Right lung (tissue), 2 donors: ENCODE measurements at regions not wholly inside any gene's neighbourhood (a gene's known extent, or its start where the extent isn't known, plus 50 kb on each side); places are given as distances from the start of the nearest gene placed in this dataset.
"Not testable (repeated sequence)": the region's sequence is repeated elsewhere in the genome, so short reads cannot be mapped to it uniquely, and the experiment has no call there.

Experiments used
- DNase-seq, 2 donors: peaks; one replicate each; pipeline ENCODE4 v3.0.0-alpha.2; 2013

DNA sequence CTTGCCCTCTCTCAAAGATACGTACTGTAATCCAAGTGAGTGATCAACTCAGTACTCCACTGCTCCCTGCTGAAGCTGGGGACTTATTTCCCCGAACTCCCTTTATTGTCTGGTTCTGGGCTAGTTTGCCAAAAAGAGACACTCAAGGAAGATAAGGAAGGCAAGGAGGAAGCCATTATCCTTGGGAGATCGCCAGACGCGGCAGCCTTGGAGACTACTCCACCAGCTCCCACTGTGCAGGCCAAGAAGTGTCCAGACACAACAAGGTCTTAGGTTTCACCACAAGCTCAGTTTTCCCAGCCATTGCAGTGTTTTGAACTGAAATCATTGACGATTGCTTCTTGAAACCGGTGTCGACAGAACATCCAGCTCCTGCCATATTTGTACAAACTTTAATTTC is 439.6 kb upstream of the UBE2E3 start:
- DNase-seq: no peak

DNA sequence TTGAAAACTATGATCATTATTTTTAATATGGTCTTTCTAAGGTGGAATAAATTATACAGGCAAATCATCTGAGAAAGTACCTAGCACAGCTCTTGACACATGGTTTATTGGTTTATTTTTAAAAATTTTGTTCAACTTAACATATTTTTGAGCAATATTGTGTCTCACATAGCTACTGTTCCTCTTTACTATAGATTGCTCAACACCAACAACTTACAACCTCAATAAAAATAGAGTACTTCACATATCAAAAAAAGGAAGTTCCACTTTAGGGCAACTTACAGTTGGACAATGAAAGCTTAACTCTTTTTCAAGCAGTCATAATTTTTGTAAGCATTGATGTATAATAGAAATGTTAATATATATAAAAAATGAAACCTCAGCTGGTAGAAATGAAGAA is 440.9 kb upstream of the UBE2E3 start:
- DNase-seq: no peak

DNA sequence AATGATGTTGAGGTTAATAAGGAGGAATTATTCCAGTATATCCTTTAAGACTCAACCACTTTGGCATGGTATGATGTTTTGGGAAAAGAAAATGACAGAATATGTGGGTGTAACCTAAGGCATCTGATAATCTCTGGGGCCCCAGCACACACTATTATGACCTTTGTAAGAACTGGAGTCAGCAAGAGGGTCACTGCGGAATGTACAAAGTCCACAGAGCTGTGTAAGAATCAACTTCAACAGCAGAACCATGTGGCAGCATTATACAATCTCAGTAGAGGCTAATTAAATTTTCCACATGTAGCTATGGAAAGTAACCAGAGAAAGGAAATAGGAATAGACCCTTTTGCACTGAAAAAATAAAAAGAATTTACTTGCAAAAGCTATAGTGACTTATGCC is 445.1 kb upstream of the UBE2E3 start:
- no peak for DNase-seq

DNA sequence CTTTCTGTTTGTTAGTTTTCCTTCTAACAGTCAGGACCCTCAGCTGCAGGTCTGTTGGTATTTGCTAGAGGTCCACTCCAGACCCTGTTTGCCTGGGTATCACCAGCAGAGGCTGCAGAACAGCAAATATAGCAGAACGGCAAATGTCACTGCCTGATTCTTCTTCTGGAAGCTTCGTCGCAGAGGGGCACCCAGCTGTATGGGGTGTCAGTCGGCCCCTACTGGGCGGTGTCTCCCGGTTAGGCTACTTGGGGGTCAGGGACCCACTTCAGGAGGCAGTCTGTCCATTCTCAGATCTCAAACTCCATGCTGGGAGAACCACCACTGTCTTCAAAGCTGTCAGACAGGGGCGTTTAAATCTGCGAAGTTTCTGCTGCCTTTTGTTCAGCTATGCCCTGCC is 448.6 kb upstream of the UBE2E3 start:
- DNase-seq: not testable (repeated sequence)

DNA sequence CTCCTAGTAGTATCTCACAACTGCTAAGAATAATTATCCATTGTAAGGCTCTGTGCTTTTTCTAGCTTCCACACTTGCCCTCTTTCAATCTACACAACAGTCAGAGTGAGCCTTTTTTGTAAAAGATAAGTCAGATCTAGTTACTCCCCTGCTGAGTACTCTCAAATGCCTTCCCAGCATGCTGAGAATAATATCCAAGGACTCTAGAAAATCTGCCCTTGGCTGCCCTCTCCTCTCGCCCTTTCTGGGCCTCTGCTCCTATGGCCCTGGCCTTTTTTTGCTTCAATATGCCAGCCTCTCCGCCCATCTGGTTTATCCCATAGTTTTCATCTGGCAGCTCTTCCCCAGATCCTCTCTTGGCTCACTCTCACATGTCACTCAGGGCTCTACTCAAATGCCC is 455.9 kb upstream of the UBE2E3 start:
- no peak for DNase-seq

DNA sequence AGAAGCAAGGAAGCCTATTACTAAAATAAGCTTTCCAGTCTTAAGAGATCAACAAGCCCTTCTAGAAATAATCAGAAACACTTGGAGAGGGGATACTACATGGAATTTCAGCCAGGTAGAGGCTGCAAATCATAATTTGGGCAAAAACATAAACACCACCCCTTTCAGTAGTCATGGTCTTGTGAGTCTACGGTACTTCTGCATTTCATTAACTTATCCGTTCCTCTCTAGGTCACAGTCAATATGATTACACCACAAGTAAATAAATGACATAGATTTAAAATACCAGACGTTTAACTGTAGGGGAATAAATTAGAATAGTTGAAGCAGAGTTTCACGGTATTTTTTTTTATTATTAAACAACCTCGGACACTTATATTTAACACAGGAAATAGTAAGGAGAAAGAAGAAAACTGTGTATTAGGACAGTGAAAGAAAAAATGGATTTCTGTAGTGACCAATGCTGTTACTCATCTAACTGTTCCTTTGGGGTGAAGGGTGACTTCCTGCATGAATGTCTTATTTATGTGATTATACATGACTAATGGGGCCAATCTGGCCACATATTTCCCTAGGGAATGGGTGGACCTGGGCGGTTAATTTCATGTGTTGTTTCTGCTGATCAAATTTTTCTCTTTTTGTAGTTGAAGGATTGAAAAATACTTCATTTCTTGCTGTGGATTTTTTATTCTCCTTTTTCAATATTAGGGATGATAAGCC is 456.6 kb upstream of the UBE2E3 start:
- DNase-seq: no peak

DNA sequence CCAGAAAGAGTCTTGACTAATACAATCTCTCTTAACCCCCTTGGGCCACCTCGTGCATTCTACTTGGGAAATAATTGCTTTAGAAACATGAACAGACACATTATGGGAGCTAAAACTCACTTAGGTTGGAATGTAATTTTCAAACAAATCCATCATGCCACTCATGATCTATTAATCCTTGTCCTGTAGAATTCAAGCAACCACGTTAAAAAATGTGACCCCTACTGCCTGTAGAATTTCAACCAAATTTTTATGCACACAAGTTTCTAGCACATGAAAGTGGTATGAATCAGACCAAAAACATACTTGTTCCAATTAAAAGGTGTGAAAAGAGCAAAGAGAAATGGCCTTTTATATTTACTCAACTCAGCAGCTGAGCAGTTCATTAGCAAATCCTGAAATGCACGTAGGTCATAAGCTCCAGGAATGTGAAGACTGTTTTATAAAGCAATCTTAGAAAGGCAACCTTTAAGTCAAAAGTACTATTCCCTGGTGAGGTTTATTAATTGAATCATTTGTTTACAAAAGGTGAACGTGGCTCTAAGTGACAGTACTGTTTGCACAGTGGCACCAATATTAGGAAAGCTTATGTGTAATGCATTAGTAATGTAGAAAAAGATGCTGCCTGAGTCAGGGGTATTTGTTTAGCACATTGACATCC is 459.4 kb upstream of the UBE2E3 start:
- no peak for DNase-seq

DNA sequence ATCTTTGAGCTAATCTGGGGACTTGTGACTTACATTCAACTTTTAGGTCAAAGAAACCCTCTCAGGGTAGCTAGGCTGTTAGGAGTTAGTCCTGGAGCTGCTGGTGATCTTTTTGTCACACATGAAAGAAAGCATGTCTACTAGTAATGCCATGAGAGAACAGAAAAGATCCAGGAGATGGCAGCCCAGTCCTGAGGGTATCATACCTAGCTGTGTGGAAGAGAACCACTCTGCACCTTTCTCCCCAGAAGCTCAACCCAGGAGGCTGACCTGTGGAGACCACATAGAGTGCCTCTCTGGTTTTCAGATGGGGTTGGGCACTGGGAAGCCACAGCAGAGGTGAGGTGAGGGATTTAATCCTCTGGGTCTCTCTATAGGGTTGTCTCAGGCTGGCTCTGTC is 460.2 kb upstream of the UBE2E3 start:
- no peak for DNase-seq

DNA sequence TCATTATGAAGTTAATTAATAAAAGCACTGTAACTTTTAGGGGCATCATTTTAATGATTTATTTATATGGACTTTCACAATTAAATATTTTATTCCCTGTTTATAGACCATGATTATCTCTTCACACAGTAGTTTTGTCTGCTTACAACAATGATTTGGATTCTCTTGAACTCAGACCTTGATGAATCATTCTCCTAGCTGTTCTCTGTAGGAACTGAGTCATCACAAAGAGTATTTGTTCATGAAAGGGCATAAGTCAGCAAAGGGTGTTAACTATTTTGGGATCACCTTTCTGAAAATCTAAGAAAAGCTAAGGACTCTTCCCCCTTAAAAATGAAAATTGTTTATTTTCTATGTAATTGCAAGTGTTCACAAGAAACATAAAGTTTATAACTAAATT is 461.1 kb upstream of the UBE2E3 start:
- DNase-seq: no peak

DNA sequence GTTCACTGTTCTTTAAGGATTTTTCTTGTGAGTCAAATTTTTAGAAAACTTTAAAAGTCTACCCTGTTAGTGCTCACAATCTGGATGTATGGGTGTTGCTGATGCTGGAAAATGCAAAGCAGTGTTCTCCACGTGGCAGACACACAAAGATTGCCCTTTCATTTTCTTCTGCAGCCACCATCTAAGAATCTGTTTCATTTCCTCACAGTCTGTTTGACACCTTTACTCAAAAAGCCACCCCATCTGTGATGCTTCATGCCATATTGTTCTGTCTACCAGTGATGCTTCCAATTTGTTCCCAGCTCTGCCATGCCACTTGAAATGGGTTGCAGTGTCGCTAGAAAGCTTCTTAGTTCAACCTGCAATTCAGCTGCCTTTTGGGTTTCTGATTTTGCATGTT is 464.2 kb upstream of the UBE2E3 start:
- DNase-seq: no peak

DNA sequence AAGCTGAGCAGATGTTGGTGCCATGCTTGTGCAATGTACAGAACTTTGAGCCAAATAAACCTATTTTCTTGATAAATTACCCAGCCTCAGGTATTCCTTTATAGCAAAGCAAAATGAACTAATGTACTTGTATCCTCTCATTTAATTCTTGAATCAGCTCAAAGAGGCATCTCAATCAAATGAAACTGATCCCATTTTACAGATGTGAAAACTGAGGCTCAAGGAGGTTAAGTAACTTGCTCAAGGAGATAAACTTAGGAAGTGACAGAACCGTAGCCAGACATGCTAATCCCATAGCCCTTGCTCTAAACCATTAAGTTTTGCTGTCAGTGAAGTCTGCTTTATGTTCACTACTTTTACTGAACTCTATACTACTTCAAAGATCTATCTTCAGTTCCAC is 467.0 kb upstream of the UBE2E3 start:
- DNase-seq: no peak

DNA sequence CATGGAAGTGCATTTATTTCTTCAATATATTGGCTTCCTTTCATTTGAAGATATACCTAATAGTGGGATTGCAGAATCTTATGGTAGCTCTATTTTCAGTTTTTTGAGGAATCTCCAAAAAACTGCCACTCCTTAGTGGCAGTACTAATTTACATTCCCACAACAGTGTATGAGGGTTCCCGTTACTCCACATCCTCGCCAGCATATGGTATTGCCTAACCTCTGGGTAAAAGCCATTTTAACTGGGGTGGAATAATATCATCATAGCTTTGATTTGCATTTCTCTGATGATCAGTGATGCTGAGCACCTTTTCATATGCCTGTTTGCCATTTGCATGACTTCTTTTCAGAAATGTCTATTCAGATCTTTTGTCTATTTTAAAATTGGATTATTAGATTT is 471.9 kb upstream of the UBE2E3 start:
- no peak for DNase-seq

DNA sequence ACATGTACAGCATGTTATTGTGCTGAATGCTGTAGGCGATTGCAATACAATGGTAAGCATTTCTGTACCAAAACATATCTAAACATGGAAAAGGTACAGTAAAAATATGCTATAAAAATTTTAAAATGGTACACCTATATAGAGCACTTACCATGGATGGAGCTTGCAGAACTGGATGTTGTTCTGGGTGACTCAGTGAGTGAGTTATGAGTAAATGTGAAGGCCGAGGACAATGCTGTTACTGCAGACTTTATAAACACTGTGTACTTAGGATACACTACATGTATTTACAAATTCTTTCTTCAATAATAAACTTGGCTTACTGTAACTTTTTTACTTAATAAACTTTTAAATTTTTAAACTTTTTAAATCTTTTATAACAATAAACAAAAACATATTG is 473.4 kb upstream of the UBE2E3 start:
- no peak for DNase-seq

DNA sequence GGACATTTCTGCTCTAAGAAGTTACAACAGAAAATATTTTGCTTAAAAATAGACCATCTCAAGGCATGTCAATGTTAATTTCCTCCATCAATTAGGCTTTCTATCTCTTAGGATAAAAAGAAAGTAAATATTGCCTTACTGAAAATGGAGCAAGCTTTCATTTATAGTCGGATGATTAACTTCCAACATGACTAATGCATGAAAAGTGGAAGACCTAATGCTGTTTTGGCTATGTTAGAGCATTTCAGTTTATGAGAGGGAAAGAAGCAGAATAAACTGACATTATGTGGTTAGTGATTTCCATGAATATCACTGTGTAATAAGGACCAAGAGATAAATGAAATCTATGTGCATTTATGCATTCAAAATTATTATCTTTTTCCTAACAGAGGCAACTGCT is 475.2 kb upstream of the UBE2E3 start:
- DNase-seq: no peak

DNA sequence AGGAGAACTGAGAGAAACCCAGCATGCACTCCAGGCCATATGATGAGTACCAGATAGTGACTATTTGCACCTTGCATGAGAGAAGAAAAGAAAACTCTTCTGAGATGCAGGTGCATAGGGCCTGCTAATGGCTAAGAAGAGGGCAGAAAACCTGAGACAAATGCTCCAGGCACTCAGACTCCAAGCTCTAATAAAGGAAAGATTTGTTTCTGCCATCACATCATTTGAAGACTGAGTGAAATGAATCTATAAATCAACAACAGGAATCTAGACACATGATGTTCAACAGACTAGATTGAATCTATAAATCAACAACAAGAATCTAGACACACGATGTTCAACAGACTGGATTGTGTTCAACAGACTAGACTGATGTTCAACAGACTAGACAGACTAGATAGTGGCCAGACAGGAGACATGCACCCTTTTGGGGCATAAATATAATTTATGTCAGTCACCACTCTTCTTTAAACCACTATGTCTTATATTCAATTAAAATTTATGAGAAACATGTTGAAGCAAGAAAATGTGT is 482.7 kb upstream of the UBE2E3 start:
- DNase-seq: no peak

DNA sequence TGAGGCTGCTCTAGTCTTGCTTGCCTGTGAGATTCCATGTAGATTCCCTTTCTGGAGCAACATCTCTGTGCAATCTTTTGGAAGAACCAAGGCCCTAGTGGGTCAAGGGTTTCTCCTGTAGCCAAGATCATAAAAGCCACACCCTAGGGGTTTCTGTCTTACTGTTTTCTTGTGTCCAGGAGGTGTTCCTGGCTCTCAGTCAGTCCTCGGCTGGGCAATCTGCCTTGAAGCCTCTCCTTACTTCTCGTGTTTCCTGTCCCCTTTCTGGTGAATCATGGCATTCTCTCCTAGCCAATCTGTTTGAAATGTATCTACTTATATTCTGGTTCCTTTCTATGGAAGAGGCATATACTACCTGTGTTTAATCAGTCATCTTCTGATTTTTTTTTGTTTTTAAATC is 484.8 kb upstream of the UBE2E3 start:
- no peak for DNase-seq

DNA sequence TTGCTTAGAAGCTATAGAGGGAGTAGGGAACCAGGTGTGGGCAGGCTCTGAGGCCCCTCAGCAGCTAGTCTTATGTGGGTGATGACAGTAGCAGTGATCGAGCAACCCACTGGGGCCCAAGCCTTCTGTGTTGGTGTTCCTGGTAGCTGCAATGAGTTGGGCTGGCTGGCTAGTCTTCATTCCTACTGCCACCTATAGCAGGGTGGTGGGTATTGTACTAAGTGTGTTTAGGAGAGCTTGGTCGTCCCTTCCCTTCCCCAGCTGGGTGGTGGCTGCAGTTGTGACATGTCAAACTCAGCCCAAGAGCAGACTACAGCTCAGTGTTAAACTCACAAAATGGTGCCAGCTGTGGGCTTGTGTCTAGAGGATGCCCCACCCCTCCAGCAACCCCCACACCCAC is 486.1 kb upstream of the UBE2E3 start:
- no peak for DNase-seq

DNA sequence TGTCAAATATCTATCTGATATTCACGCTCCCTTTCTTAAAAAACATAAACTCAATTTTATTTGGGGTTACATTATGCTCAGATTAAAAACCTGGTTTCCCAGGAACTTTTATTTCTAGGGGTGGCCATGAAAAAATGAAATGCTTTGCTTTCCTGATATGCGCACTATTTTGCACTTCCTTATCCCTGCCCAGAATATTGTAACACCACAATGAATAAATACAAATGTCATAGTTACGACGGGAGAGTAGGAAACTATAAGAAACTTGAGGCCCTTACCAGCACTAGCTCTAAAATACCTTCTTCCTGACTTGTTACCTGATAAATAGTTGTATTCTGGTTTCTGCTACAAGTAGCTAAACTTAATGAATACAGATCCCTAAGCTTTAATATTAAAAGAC is 475.6 kb upstream of the CWC22 start:
- DNase-seq: no peak

DNA sequence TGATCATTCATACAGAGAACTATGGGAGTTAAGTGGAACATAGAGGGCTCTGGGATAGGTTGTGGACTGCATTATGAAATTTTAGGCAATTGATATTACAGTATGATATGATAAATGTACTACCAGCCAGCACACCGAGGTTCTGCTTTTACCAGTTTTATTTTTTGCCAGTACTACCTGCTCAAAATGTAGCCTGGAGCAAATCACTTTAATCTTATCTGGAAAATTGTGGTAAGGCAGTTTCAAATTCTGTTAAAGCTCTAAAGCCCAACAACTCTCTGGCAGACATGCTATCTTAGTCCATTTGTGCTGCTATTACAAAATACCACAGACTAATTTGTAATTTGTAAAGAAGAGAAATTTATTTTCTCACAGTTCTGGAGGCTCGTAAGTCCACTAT is 474.9 kb upstream of the CWC22 start:
- DNase-seq: no peak

DNA sequence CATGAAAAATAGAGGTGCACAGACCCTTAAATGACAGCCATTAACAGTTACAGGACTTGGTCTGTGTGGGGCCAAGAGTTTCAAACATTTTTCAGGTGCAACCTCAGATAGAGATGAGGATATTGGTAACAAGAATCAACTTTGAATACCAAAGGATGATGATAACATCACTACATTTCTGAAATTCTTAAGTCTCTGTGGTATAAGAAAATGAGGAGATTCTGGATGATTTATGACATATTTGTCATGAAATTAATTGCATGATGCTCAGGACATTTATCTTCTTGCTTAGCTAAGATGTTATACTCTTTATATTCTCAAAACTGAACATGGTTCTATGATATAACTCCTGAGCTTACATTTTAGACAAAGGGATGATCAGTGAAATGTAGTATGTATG is 471.8 kb upstream of the CWC22 start:
- no peak for DNase-seq

DNA sequence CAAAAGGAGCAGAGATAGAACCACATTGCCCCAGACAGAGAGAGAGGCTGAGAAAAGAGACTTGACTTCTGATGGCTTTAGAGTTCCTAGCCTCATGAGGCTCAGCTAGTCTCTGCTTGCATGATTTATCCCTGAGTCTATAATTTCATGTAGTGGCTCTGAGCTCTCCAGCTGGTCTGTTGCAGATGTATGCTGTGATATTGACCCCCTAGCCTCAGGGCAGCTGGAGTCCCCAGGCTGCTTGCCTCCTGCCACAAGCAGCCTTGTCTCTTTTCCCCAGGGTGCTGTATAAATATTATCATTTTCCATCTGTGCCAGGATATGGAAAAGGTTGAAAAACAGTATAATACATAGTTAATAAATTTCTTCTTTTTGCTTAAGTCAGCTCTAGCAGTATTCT is 467.6 kb upstream of the CWC22 start:
- no peak for DNase-seq

DNA sequence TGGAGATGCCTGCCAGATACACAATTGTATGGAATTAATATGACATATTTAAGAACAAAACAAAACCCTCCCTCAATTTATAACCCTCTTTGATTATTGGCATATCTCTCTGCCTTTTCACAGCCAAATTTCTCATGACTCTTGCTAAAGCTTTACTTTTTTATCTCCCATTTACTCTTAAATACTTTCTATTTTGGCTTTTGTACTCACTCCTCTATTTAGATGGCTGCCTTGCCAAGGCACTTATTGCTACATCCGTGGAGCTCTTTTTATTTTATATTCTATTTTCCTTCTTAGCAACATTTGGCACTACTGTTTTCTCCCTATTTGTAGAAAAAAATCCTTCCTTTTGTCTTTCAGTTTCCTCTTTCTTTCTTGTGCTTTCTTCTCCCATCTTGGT is 466.4 kb upstream of the CWC22 start:
- DNase-seq: no peak

DNA sequence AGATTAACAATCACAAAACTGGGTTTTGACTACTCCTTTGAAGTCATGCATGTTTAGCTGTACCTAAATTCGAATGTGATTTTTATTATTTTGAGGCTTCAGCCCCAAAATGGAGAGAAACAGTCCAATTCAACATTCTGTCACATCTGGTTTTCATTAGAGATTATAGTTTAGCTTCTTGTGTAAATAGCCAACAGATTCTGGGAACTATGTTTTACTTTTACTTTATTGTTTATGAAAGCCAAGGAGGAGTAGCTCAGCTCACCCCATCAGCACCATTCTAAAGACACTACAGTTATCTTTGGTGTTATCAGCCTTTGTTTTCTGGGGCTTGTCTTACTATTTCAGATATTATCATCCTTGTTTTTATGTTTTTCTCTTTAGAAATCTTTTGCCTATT is 465.0 kb upstream of the CWC22 start:
- no peak for DNase-seq

DNA sequence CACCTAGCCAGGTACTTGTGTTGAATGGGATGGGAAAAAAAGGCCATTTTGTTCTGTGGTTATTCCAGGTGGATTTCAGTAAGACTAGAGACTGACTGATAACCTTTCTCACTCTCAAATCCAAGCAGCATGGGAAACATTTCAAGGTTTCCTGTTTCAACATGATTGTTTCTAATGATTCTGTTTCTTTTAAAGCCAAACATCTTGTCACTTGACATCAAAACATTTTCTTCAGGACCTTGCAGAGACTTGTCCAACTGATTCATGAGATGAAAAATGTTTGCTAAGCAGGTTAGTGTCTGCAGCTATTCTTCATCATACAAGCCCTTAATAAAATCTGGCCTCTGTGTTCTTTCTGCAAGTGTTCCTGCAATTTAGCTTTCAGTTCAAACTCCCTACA is 456.5 kb upstream of the CWC22 start:
- DNase-seq: no peak
